22Rv1 (cell line): ENCODE measurements at regions not wholly inside any gene's neighbourhood (a gene's known extent, or its start where the extent isn't known, plus 50 kb on each side); places are given as distances from the start of the nearest gene placed in this dataset.

Experiments used
- H3K27ac ChIP-seq: fragments of 450-650 bp; 2 replicates; pipeline ENCODE4 v1.5.1; 2017
- CTCF ChIP-seq: fragments of 450-650 bp; IDR thresholded peaks from 2 replicates; pipeline ENCODE4 v1.5.1; 2017; ENCODE audit warnings: mild to moderate bottlenecking
- ZFX ChIP-seq: fragments of 450-650 bp; IDR thresholded peaks from 2 replicates; pipeline ENCODE4 v1.6.1; 2017; ENCODE audit warnings: antibody characterized with exemption, borderline replicate concordance

GRCh38 chr21:28788030-28788429 is 204.6 kb downstream of the LTN1 start:
- no peak overlapping the region for H3K27ac ChIP-seq
- TF ChIP-seq CTCF (no peak), ZFX (no peak)

GRCh38 chr21:28783641-28784185 is 209.0 kb downstream of the LTN1 start:
- H3K27ac ChIP-seq: no peak overlapping the region
- TF ChIP-seq ZFX (no peak), CTCF (no peak)

GRCh38 chr21:28781602-28782276 is 210.9 kb downstream of the LTN1 start:
- H3K27ac ChIP-seq: no peak overlapping the region
- no peak for TF ChIP-seq ZFX
- peak; percentile 81 for TF ChIP-seq CTCF

GRCh38 chr21:28779914-28780313 is 212.8 kb downstream of the LTN1 start:
- TF ChIP-seq ZFX (no peak), CTCF (no peak)
- no peak overlapping the region for H3K27ac ChIP-seq

DNA sequence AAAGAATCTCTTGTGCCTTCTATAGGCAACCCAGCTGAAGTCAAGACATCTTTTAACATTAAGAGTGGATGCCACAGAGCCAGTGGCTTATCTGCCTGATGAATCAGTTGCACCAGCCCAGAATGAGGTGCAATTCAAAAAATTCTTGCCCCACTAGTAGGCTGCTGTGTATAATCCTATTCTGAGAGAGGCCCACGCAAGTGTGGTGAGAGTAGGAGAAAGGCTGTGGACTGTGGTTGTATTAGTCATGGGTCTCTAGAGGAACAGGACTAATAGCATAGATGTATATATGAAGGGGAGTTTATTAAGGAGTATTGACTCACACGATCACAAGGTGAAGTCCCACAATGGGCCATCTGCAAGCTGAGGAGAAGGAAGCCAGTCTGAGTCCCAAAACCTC is 216.4 kb downstream of the LTN1 start:
- H3K27ac ChIP-seq: no peak overlapping the region
- no peak for TF ChIP-seq ZFX

GRCh38 chr21:28775071-28775470 is 217.6 kb downstream of the LTN1 start:
- TF ChIP-seq ZFX (no peak), CTCF (no peak)
- no peak overlapping the region for H3K27ac ChIP-seq

GRCh38 chr21:28773036-28773435 is 219.6 kb downstream of the LTN1 start:
- TF ChIP-seq ZFX: no peak
- TF ChIP-seq CTCF: no peak
- peak overlapping the region; percentile 19; the same call in 1 of the 2 replicates for H3K27ac ChIP-seq
